ENCODE measurements at regions not wholly inside any gene's neighbourhood (a gene's known extent, or its start where the extent isn't known, plus 50 kb on each side); places are given as distances from the start of the nearest gene placed in this dataset.

- TF ChIP-seq RAD21 (IDR thresholded peaks at IDR 0.05; ENCODE audit: low read depth) (no peak), TAF1 (IDR thresholded peaks at IDR 0.05; ENCODE audit: low read depth) (no peak), TCF12 (IDR thresholded peaks at IDR 0.05; ENCODE audit: low read depth) (no peak), EP300 (IDR thresholded peaks at IDR 0.05; ENCODE audit: borderline replicate concordance) (no peak), YY1 (IDR thresholded peaks at IDR 0.05; ENCODE audit: low read depth) (no peak), REST (IDR thresholded peaks at IDR 0.05; ENCODE audit: low read depth) (no peak), CEBPB (IDR thresholded peaks at IDR 0.05) (no peak), EGR1 (IDR thresholded peaks at IDR 0.05) (no peak), MAX (IDR thresholded peaks at IDR 0.05) (no peak), FOXM1 (IDR thresholded peaks at IDR 0.05; ENCODE audit: borderline replicate concordance, low read depth) (no peak), ZBTB7A (IDR thresholded peaks at IDR 0.05; ENCODE audit: low read depth) (no peak)
- TF ChIP-seq, protein P1, sequence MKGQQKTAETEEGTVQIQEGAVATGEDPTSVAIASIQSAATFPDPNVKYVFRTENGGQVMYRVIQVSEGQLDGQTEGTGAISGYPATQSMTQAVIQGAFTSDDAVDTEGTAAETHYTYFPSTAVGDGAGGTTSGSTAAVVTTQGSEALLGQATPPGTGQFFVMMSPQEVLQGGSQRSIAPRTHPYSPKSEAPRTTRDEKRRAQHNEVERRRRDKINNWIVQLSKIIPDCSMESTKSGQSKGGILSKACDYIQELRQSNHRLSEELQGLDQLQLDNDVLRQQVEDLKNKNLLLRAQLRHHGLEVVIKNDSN (IDR thresholded peaks at IDR 0.05): no peak
Observed at GRCh38 chr13:29911781-29912418, 61.5 kb upstream of the UBL3 start.

Measured in Ishikawa (cell line).